Neural crest cell (in vitro differentiated cells): ENCODE measurements at regions not wholly inside any gene's neighbourhood (a gene's known extent, or its start where the extent isn't known, plus 50 kb on each side); places are given as distances from the start of the nearest gene placed in this dataset.

Experiments
- DNase-seq: peaks from one replicate; pipeline ENCODE4 v3.0.0; 2021; ENCODE audit warnings: low read depth, mixed read lengths, low spot score
- H3K27ac Mint-ChIP-seq: one replicate; pipeline ENCODE4 v1.8.0; 2021; ENCODE audit warnings: mild to moderate bottlenecking, mixed read lengths; ENCODE audit not compliant: unreplicated experiment
- H3K27me3 Mint-ChIP-seq: 2 replicates; pipeline ENCODE4 v1.8.0; 2021; ENCODE audit warnings: low read depth, mild to moderate bottlenecking, mixed read lengths
- H3K36me3 Mint-ChIP-seq: 2 replicates; pipeline ENCODE4 v1.8.0; 2021; ENCODE audit warnings: low read depth, mild to moderate bottlenecking, mixed read lengths
- H3K4me1 Mint-ChIP-seq: 2 replicates; pipeline ENCODE4 v1.8.0; 2021; ENCODE audit warnings: mixed read lengths
- H3K4me3 Mint-ChIP-seq: one replicate; pipeline ENCODE4 v1.8.0; 2021; ENCODE audit warnings: mild to moderate bottlenecking, mixed read lengths
- H3K9me3 Mint-ChIP-seq: 2 replicates; pipeline ENCODE4 v1.8.0; 2021; ENCODE audit warnings: mixed read lengths
- CTCF ChIP-seq: fragments of 200-600 bp; sonication (generic); conservative IDR thresholded peaks from 2 replicates; pipeline ENCODE4 v1.5.0; 2021; ENCODE audit warnings: antibody characterized with exemption, mild to moderate bottlenecking

- Mint-ChIP-seq H3K36me3 (no peaks in the 10 kb centered on the region), H3K9me3 (peaks cover 10% of the 10 kb centered on the region), H3K27me3 (no peaks in the 10 kb centered on the region), H3K27ac (no peak overlapping the region), H3K4me1 (no peaks in the 10 kb centered on the region), H3K4me3 (no peak overlapping the region)
- no peak for DNase-seq
- no peak for TF ChIP-seq CTCF
Measured at GRCh38 chr4:106609917-106610316, 241.3 kb upstream of the GIMD1 start.

GRCh38 chr4:106607558-106607957 lies 239.0 kb upstream of the GIMD1 start:
- no peak overlapping the region for H3K27ac Mint-ChIP-seq
- no peaks in the 10 kb centered on the region for H3K27me3 Mint-ChIP-seq
- H3K4me1 Mint-ChIP-seq, result no peaks in the 10 kb centered on the region
- H3K36me3 Mint-ChIP-seq, result no peaks in the 10 kb centered on the region
- no peak overlapping the region for H3K4me3 Mint-ChIP-seq
- peaks cover 10% of the 10 kb centered on the region for H3K9me3 Mint-ChIP-seq
- TF ChIP-seq CTCF, result no peak
- DNase-seq, result no peak

- Mint-ChIP-seq H3K9me3 (peaks cover 4% of the 10 kb centered on the region), H3K27ac (no peak overlapping the region), H3K36me3 (no peaks in the 10 kb centered on the region), H3K4me3 (no peak overlapping the region), H3K27me3 (no peaks in the 10 kb centered on the region), H3K4me1 (no peaks in the 10 kb centered on the region)
- no peak for TF ChIP-seq CTCF
- DNase-seq, result no peak
Measured at GRCh38 chr4:106604319-106605051, 235.9 kb upstream of the GIMD1 start.

DNA sequence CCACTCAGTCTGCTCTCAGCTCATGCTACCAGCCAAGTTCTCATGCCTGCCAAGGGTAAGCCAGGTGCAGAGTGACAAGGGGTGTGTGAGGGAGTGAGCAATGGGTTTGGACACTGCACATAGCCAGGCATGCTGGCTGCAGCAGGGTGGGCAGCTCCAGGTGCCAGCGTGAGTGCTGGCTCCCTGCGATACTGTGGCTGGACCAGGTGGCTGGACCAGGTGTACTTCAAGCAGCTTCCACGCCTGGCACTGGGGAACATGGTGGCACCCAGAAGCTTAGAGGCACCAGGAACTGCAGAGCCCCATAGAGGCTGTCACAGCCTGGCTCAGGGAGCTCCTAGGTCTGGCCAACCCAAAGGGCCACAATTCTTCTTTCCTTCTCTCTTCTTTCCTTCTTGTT lies 234.9 kb upstream of the GIMD1 start:
- H3K36me3 Mint-ChIP-seq, result no peaks in the 10 kb centered on the region
- H3K27me3 Mint-ChIP-seq, result no peaks in the 10 kb centered on the region
- H3K27ac Mint-ChIP-seq, result no peak overlapping the region
- no peak for TF ChIP-seq CTCF
- DNase-seq, result no peak
- no peaks in the 10 kb centered on the region for H3K4me1 Mint-ChIP-seq
- H3K9me3 Mint-ChIP-seq, result no peaks in the 10 kb centered on the region
- no peak overlapping the region for H3K4me3 Mint-ChIP-seq

DNA sequence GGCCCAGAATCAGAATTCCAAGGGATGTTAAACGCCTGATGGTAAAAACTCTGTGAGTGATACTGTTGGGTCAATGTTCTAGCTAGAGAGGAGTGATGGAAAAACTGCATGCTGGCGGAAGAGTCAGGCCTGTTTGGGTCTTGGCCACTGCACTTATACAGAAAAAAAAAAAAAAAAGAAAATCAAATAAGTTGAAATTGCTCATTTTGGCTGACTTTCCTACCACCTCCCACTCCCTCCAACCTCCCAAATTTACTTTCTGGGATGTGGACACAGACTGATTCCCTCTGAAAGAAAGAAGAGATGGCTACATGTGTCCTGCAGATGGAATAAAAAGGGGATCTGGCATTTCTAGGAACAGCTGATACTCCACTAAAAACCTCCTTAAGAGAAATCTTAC lies 234.1 kb upstream of the GIMD1 start:
- no peak for DNase-seq
- H3K36me3 Mint-ChIP-seq, result no peaks in the 10 kb centered on the region
- no peaks in the 10 kb centered on the region for H3K27me3 Mint-ChIP-seq
- H3K4me3 Mint-ChIP-seq, result no peak overlapping the region
- H3K4me1 Mint-ChIP-seq, result no peaks in the 10 kb centered on the region
- no peak for TF ChIP-seq CTCF
- H3K9me3 Mint-ChIP-seq, result no peaks in the 10 kb centered on the region
- H3K27ac Mint-ChIP-seq, result no peak overlapping the region
